HCT116 (cell line): ENCODE measurements at regions not wholly inside any gene's neighbourhood (a gene's known extent, or its start where the extent isn't known, plus 50 kb on each side); places are given as distances from the start of the nearest gene placed in this dataset.

Experiments used
- ATAC-seq: fragments of 200-7000 bp; cut with Tn5 transposase; 2 replicates; pipeline ENCODE4 v1.9.1; 2020; ENCODE audit warnings: mild to moderate bottlenecking, moderate library complexity
- BruUV-seq: library from RNA; stranded (reverse); fragments of 400-500 nt; replicated peaks from 2 replicates; lab custom pipeline; 2021; lab: Mats Ljungman, UMichigan
- CTCF ChIA-PET: fragments of 300-600 bp; sonication (Branson Sonifier 250); formaldehyde crosslinking; loops from one replicate; lab custom pipeline; 2021; ENCODE audit warnings: antibody characterized with exemption; lab: Charles Lee
- POLR2A ChIA-PET: fragments of 300-600, 350-600 bp; sonication (Branson Sonifier 250); formaldehyde crosslinking; loops from one replicate; lab custom pipeline; 2021; ENCODE audit warnings: antibody characterized with exemption; lab: Charles Lee
- RAD21 ChIA-PET, 2 experiments: fragments of 300-600 bp; sonication (Branson Sonifier 250); formaldehyde crosslinking; loops; one replicate each; lab custom pipeline; 2023; ENCODE audit warnings: low total read pairs in 2 of 2; ENCODE audit not compliant: uncharacterized antibody in 2 of 2, unreplicated experiment in 2 of 2, low non-redundant PET in 1 of 2; lab: Charles Lee
- DNase-seq: peaks from one replicate; pipeline ENCODE4 v3.0.0-alpha.2; 2010; ENCODE audit warnings: low read depth, low spot score
- H2AFZ ChIP-seq: fragments of 200-600 bp; shearing (Covaris generic), sonication (generic); 2 replicates; pipeline ENCODE4 v1.6.1; 2017; ENCODE audit warnings: low read depth, mixed run types, mixed read lengths, antibody characterized with exemption, low read length; ENCODE audit not compliant: poor library complexity, severe bottlenecking
- H3K27ac ChIP-seq: 2 replicates; pipeline ENCODE4 v1.5.1; 2012; ENCODE audit warnings: low read depth, low read length
- H3K27me3 ChIP-seq: fragments of 200-600 bp; sonication (generic); 2 replicates; pipeline ENCODE4 v1.6.1; 2016; ENCODE audit warnings: mixed run types, low read length, mixed read lengths; ENCODE audit not compliant: insufficient read depth
- H3K36me3 ChIP-seq, 2 experiments: fragments of 200-500 bp in 1 of 2; fragments of 200-600 bp in 1 of 2; sonication (Bioruptor generic) in 1 of 2; sonication (generic) in 1 of 2; 2 replicates each; pipeline versions ENCODE4 v1.5.1 to v1.6.1; 2014 to 2016; ENCODE audit warnings: low read length in 2 of 2, inconsistent platforms in 1 of 2, mixed read lengths in 1 of 2, mixed run types in 1 of 2; ENCODE audit not compliant: insufficient read depth in 2 of 2, control insufficient read depth in 1 of 2
- H3K4me1 ChIP-seq, 2 experiments: fragments of 200-600 bp in 1 of 2; sonication (generic) in 1 of 2; 2 replicates each; pipeline versions ENCODE4 v1.5.1 to v1.6.1; 2012 to 2017; ENCODE audit warnings: low read length in 2 of 2, inconsistent platforms in 1 of 2, mild to moderate bottlenecking in 1 of 2, mixed read lengths in 1 of 2, mixed run types in 1 of 2, moderate library complexity in 1 of 2; ENCODE audit not compliant: insufficient read depth in 2 of 2, control insufficient read depth in 1 of 2
- H3K4me2 ChIP-seq: fragments of 200-600 bp; sonication (generic); 2 replicates; pipeline ENCODE4 v1.6.1; 2017; ENCODE audit warnings: mixed run types, low read length, mixed read lengths
- H3K4me3 ChIP-seq, 2 experiments: fragments of 200-600 bp in 1 of 2; sonication (generic) in 1 of 2; replicated peaks in 1 of 2; 2 replicates each; pipeline ENCODE4 v1.5.1; 2011 to 2016; ENCODE audit warnings: low read length in 2 of 2, control low read depth in 1 of 2, low read depth in 1 of 2, mild to moderate bottlenecking in 1 of 2, mixed read lengths in 1 of 2, mixed run types in 1 of 2
- H3K79me2 ChIP-seq: fragments of 200-600 bp; sonication (generic); 2 replicates; pipeline ENCODE4 v1.6.1; 2017; ENCODE audit warnings: mild to moderate bottlenecking, mixed run types, low read length, moderate library complexity, mixed read lengths; ENCODE audit not compliant: insufficient read depth
- H3K9ac ChIP-seq: fragments of 200-600 bp; sonication (generic); 2 replicates; pipeline ENCODE4 v1.6.1; 2016; ENCODE audit warnings: low read length, mixed read lengths
- H3K9me2 ChIP-seq: fragments of 200-600 bp; sonication (generic), shearing (Covaris generic); 2 replicates; pipeline ENCODE4 v1.6.1; 2017; ENCODE audit warnings: mixed run types, mild to moderate bottlenecking, moderate library complexity; ENCODE audit not compliant: insufficient read depth
- H3K9me3 ChIP-seq, 2 experiments: fragments of 200-500 bp in 1 of 2; fragments of 200-600 bp in 1 of 2; sonication (Bioruptor generic) in 1 of 2; sonication (generic) in 1 of 2; 2 replicates each; pipeline ENCODE4 v1.6.1; 2014 to 2017; ENCODE audit warnings: low read length in 2 of 2, mixed read lengths in 2 of 2, inconsistent platforms in 1 of 2, low read depth in 1 of 2, mild to moderate bottlenecking in 1 of 2, mixed run types in 1 of 2, moderate library complexity in 1 of 2; ENCODE audit not compliant: control insufficient read depth in 1 of 2, insufficient read depth in 1 of 2
- H4K20me1 ChIP-seq: fragments of 200-600 bp; sonication (generic), shearing (Covaris generic); 2 replicates; pipeline ENCODE4 v1.6.1; 2017; ENCODE audit warnings: mixed run types, mild to moderate bottlenecking, moderate library complexity; ENCODE audit not compliant: insufficient read depth
- ATF3 ChIP-seq: IDR thresholded peaks from 2 replicates; pipeline ENCODE4 v1.6.1; 2012
- CBX3 ChIP-seq: IDR thresholded peaks from 2 replicates; pipeline ENCODE4 v1.6.1; 2012; ENCODE audit warnings: low read depth
- ELF1 ChIP-seq: IDR thresholded peaks from 2 replicates; pipeline ENCODE4 v1.6.1; 2012; ENCODE audit warnings: low read depth, borderline replicate concordance
- FOSL1 ChIP-seq: IDR thresholded peaks from 2 replicates; pipeline ENCODE4 v1.6.1; 2012; ENCODE audit warnings: low read depth
- POLR2A ChIP-seq: IDR thresholded peaks from 2 replicates; pipeline ENCODE4 v1.7.0; 2011; ENCODE audit warnings: borderline replicate concordance; ENCODE audit not compliant: insufficient read depth, insufficient read length; ENCODE audit errors: extremely low read depth
- REST ChIP-seq: IDR thresholded peaks from 2 replicates; pipeline ENCODE4 v1.6.1; 2012; ENCODE audit warnings: low read depth
- SRF ChIP-seq: IDR thresholded peaks from 2 replicates; pipeline ENCODE4 v1.6.1; 2012; ENCODE audit warnings: low read depth
- TCF7L2 ChIP-seq: IDR thresholded peaks from 2 replicates; pipeline ENCODE4 v1.7.0; 2011; ENCODE audit warnings: borderline replicate concordance, inconsistent platforms; ENCODE audit not compliant: insufficient read depth, insufficient read length; ENCODE audit errors: extremely low read depth
- ZBTB33 ChIP-seq: IDR thresholded peaks from 2 replicates; pipeline ENCODE4 v1.6.1; 2011; ENCODE audit warnings: mild to moderate bottlenecking, low read length, moderate library complexity; ENCODE audit not compliant: insufficient replicate concordance; ENCODE audit errors: extremely low read depth
- ZFX ChIP-seq: fragments of 450-650 bp; IDR thresholded peaks from 2 replicates; pipeline ENCODE4 v1.6.1; 2017
- ZNF274 ChIP-seq: fragments of 200-500 bp; sonication (Bioruptor generic); IDR thresholded peaks from 2 replicates; pipeline ENCODE4 v1.6.1; 2014; ENCODE audit warnings: mild to moderate bottlenecking, low read depth, low read length, inconsistent platforms
- intact Hi-C: fragments of 100-400 bp; cut with micrococcal nuclease; formaldehyde crosslinking; loops from 2 replicates; pipeline ENCODE4 v1.10.0; 2022

GRCh38 chr1:73604211-73604610 is 593.8 kb downstream of the LRRIQ3 start:
- no peak for ATAC-seq
- CTCF ChIA-PET, result no interaction called here

More at GRCh38 chr1:73604211-73604610, 593.8 kb downstream of the LRRIQ3 start:
- no peak for DNase-seq
- no peak overlapping the region for H2AFZ ChIP-seq
- no peaks in the 10 kb centered on the region for H3K36me3 ChIP-seq
- no peak for TF ChIP-seq ZBTB33
- no peak for TF ChIP-seq CBX3
- no peak for TF ChIP-seq REST
- TF ChIP-seq TCF7L2, result no peak
- no peak for TF ChIP-seq ELF1
- no peak for TF ChIP-seq FOSL1
- no peak for TF ChIP-seq ZFX
- TF ChIP-seq ATF3, result no peak
- no peak for TF ChIP-seq ZNF274
- TF ChIP-seq SRF, result no peak
- TF ChIP-seq POLR2A, result no peak
- no peak overlapping the region for H3K4me2 ChIP-seq
- H3K9me3 ChIP-seq, result peaks cover 3 to 16% of the 10 kb centered on the region in 2 experiments; a peak in 2 of 4 replicates
- no peaks in the 10 kb centered on the region for H3K79me2 ChIP-seq
- no peaks in the 10 kb centered on the region for H4K20me1 ChIP-seq
- no peak overlapping the region for H3K9ac ChIP-seq
- H3K27me3 ChIP-seq, result no peaks in the 10 kb centered on the region
- H3K9me2 ChIP-seq, result no peaks in the 10 kb centered on the region
- ChIA-PET RAD21 (no interaction called here), POLR2A (no interaction called here)
- BruUV-seq, result no TSS peak
- H3K4me1 ChIP-seq, result no peaks in the 10 kb centered on the region
- H3K4me3 ChIP-seq, result no peak overlapping the region
- intact Hi-C loops, result no loop called here
- no peak overlapping the region for H3K27ac ChIP-seq
